Stimulated activated CD4-positive, alpha-beta T cell treated with anti-CD3 and anti-CD28 coated beads, Interleukin-15, amount 100 ng/mL, for 24 hours (primary cell): ENCODE measurements at regions not wholly inside any gene's neighbourhood (a gene's known extent, or its start where the extent isn't known, plus 50 kb on each side); places are given as distances from the start of the nearest gene placed in this dataset.

ENCODE experiments used
- DNase-seq: peaks from one replicate; pipeline ENCODE4 v3.0.0-alpha.2; 2020

GRCh38 chr18:46388286-46388685 lies 268.7 kb downstream of the LOXHD1 start:
- DNase-seq = no peak

GRCh38 chr18:46392576-46392975 lies 264.4 kb downstream of the LOXHD1 start:
- no peak for DNase-seq

DNA sequence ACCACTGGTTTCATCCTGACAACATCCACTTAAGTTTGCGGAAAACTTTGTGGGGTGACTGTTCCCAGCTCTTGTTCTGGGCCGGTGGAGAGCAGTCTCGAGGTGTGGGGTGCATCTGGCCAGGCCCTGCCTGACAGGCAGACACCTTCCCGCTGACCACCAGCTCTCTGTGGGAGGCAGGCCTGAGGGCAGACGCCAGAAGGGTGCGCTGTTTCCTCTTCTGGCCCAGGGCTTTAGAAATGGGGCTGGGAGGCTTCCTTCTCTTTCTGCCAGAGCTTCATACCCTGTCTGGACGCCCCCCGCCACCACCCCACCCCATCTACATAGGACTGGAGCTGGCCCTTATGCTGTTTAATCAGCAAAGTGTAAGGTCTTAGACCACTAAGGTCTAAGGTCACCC lies 263.8 kb downstream of the LOXHD1 start:
- no peak for DNase-seq

DNA sequence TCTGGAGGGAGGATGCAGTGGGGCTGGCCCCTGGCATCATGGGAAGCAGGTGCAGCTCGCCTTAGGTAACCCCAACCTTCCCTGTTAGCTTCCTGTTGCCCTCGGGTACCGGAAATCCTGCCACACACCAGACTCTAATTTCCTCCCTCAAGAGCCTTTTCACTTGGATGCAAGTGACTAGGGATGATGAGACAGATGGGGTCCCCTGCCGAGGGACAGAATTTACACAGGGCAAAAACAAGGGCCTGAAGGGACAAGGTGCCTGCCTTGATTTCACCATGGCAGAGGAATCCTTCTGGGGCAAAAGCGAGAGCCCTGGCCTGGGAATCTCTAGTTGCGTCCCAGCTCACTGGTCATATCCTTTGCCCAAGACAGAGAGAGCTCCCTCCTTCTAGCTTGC lies 263.1 kb downstream of the LOXHD1 start:
- DNase-seq = no peak

DNA sequence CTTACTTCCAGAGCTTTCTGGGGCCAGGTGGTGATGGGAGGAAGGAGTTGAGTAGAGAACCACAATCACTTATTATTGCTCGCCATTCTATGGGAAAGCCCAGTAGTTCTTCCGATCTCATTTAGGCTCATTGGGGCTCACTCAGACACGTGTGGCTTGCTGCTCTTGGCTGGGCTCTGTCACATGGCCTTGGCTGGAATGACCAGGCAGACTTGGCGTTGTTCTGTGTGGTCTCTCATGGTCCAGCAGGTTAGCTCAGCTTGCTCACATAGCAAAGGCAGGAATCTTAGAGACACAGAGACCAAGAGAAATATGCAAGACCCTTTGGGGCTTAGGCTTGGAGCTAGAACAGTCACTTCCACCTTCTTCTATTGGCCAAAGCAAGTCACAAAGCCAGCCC lies 261.2 kb downstream of the LOXHD1 start:
- no peak for DNase-seq

DNA sequence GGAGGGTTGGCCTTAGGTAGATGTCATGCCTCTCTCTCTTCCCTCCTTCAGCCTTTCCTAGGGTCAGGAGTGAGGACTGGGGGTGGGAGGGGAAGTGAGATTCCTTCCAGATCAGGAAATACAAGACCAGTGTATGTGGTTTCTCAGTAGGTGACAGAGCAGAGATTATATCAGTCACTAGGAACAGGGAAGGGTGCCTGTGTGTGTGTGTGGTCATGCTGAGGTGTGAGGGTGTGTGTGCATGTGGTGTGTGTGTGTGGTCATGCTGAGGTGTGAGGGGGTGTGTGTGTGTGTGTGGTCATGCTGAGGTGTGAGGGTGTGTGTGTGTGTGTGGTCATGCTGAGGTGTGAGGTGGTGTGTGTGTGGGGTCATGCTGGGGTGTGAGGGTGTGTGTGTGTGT lies 259.8 kb downstream of the LOXHD1 start:
- no peak for DNase-seq

DNA sequence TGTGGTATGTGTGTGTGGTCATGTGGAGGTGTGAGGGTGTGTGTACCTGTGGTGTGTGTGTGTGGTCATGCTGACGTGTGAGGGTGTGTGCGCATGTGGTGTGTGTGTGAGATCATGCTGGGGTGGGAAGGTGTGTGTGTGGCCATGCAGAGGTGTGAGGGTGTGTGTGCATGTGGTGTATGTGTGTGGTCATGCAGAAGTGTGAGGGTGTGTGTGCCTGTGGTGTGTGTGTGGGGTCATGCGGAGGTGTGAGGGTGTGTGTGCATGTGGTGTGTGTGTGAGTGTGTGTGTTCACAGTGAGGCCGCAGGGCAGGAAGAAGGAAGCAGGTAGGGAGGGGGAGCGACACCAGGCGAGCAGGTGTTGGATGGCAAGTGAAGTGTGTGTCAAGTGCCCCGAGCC lies 259.0 kb downstream of the LOXHD1 start:
- no peak for DNase-seq

- DNase-seq = no peak
These were observed 258.4 kb downstream of the LOXHD1 start for GRCh38 chr18:46398625-46399024.

DNA sequence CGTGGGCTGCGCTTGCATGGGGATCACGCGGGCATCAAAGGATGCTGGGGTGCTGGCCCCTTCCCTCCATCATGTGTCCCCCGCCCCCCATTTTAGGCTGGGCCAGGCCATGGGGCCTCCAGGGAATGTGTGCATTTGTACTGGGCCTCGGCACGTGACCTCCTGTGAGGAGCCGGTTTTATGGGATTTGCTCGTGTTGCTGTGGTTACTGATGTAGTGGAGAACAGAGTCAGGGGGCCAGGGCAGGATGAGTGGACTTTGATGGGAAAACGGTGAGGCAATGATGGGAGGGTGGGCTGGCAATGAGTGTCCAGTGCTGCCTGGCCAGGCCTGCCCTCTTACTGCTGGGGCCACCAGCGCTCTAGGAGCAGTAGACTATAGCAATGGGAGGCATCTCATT lies 257.7 kb downstream of the LOXHD1 start:
- DNase-seq = no peak

DNA sequence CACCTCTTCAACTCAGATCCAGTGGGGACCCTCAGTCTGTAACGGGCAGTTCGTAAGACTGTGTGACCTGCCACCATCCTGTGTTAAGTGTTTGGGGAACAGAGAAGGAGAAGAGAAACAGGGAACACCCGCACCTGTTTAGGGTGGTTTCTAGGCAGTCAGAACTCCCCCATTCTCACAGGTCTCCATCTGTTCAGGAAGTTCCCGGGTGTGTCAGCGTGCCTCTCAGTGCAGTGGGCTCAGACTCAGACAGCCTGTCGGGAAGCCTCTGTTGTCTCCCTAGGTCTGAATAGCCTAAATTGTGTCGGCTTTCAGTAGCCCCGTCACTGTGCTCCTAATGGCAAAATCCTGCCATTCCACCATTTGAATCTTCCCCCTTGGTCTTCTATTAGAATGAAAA lies 256.6 kb downstream of the LOXHD1 start:
- no peak for DNase-seq

DNA sequence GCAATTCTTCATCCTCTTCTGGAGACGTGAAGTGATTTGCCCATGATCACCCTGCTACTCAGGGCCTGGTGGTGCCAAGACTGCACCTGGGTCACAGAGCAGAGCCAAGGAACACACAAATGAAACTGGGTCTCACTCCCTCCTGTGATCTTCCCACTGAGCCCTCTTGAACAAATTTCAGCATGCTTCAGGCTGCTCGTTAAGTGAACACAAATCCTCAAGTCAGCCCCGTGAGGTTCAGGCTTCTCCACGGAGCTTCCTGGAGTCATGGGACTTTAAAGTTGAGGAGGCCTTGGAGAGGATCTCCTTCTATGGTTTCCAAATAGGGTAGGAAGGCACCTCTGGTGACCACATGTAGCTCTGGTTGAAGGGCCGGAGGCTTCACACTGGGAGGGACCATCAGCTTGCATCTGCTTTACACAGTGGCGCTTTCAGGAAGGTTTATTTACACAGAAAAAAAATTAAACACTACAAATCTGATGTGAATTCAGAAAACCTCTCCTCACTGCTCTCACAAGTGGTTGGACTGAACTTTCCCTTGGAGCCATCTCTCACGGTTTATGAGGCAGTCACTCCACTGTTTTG lies 255.4 kb downstream of the LOXHD1 start:
- no peak for DNase-seq

DNA sequence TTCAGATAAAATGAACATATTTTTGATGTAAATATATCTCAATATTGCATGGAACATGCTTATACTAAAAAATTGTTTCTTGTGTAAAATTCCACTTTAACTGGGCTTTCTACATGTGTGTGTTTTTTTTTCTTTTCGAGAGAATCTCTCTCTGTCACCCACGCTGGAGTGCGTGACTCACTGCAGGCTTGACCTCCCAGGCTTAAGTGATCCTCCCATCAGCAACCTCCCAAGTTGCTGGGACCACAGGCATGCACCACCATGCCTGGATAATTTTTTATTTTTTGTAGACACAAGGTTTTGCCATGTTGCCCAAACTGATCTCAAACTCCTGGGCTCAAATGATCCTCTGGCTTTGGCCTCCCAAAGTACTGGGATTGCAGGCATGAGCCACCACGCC lies 254.6 kb downstream of the LOXHD1 start:
- no peak for DNase-seq

DNA sequence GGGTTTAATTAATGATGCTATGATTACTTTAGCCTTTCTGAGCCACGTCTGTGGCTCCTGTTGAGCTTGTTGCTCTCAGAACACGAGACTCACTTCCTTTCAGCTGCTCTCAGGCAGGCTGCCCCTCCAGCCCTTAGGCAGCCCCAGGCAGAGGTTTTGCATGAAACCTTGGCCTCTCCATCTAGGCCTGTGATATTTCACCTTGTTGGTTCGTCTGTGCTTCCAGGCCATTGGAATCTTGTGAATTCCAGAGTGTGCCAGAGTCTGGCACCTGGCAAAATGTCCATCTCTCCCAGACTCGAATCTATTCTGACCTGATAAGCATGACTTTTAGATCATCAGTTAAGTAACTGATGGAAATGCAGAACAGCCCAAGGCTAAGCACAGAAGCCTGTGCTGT lies 254.1 kb downstream of the LOXHD1 start:
- DNase-seq = no peak

- no peak for DNase-seq
These were observed 251.0 kb downstream of the LOXHD1 start for GRCh38 chr18:46405832-46406538.

GRCh38 chr18:46406539-46406932 lies 250.5 kb downstream of the LOXHD1 start:
- no peak for DNase-seq

DNA sequence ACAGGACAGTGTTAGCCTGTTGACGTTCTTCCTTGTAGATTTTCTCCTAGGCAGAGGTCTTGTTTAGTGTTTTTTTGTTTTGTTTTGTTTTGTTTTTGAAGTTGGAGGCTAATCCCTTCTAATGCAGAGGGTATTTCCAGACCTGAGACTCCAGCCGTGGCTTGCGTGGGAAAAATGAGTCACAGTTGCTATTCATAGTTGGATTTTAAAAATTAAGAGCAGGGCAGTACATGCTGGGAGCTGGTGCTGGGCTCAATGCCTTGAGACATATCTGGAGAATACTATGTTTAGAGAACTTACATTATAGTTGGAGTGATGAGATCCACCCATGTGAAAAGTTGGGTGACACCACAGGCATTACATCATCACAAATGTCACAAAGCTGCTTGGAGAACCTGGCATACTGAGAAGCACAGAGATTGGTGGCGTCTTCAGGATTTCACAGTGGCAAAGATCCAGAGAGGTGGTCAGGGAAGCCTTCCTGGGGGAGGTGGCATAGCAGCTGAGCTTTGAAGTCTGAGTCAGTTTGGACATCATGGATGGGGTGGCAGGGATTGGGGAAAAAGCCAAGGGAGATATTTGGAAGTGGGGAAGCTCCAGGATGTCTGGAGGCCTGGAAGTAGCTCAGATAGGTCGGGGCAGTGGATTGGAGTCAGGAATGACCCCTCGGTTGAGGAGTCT lies 249.4 kb downstream of the LOXHD1 start:
- DNase-seq = no peak

DNA sequence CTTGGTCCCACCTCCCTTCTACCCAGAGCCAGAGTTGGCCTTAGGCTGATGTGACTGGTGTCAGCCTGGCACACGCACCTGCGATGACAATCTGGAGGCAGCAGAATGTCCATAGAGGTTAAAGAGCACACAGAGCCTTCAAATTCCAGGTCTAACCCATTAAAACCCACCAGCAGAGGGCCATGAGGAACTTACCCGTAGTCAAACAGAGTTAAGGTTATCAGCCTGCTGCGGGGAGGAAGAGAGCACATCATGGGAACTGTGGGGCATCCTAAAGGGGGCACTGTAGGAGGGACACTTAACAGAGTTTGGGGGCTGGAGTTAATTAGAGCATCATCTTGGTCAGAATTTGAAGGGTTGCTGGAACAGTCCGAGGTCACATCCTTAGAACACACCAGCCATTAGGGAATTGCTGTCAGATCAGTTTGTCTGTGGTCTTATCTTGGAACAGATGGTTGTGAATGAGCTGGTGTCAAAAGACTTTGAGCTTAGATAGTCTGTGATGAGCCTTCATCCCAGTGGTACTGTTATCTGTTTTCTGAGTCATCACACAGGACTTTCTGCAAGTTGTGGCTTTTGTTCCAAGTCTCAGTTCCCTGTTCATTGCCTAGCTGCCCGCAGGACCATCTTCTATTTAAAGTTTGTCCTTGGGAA lies 248.6 kb downstream of the LOXHD1 start:
- DNase-seq = no peak

DNA sequence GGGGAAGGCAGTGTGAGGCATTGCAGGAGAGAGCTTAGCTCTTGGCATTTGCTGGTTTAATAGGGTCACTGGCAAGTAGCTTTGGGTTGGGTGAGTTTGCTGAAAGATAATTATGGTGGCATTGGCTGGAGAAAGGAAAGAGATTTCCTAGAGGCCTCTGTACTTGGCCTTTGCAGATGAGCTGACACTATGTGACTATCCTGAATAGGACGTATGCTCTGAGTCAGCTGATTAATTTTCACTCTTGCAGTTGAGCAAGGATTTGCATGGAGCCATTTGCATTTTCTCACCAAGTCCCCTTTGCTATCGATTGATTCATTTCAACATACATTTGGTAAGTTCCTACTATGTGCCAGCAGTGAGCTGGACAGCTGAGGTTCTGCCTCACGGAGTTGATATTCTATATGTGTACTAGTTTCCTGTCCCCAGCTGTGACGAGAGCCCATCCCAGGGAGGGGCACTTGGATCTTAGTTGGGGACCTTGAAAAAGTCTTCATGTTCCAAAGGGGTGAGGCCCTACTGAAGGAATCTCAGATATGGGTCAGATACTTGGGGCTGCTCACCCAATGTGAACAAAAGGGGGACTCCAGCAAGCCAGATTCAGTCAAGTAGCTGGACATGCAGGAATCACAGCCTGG lies 245.7 kb downstream of the LOXHD1 start:
- DNase-seq = no peak

DNA sequence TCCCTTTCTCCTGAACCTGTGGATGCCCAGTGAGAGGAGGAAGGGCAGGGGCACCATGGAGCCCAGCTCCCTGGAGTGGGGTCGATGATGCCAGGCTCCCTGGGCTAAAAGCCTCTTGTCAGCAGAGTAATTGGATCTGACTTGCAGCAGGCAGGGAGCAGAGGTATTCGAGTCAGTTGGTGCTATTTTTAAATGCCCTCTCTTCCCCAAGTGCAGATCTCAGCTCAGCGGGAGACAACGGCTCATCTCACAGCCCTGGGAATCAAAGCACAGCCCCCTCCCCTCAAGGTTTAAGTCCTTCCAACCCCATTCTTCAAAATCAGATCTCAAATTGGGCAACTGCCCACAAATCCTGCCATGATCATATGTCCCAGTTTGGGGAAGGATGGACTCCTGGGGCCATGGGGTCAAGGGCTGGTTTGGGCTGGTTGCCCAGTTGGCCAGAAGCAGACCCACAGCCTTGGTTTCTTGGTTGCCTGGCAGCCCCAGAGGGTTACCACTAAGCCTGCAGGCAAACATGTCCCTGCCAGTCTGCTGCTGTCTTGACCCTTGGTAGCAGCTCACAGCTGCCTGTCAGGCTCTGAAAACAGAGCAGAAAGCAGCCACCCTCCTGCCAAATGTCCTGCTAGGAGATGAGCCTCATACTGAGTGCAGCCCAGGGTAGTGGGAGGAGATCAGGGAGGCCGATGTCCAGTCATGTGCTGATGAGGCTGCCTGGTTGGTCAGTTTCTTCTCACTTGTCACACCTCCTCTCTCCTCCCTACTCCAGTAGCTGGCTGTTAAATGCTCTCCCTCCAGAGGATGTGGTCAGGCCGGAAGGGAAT lies 244.9 kb downstream of the LOXHD1 start:
- DNase-seq = no peak

DNA sequence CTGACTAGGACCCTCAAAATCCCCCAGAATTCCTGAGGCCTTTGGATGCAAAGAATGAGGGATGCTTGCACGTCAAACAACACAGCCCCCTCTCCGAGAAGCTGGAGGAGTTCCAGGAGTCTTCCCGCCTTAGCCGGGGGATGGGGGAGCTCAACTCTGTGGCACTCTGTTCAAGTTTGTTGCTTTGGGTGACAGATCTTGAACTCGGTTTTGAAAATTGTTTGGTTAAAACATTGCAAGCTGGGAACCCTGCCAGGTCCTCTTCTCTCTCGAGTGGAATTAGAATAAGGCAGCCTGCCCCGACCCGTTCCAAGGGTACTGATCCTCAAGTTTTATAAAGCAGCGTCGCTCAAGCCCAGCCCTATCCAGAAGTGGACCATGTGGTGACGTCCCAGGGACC lies 244.1 kb downstream of the LOXHD1 start:
- DNase-seq = no peak

- DNase-seq = no peak
These were observed 243.3 kb downstream of the LOXHD1 start for GRCh38 chr18:46413684-46414083.

- no peak for DNase-seq
These were observed 242.2 kb downstream of the LOXHD1 start for GRCh38 chr18:46414863-46415262.
